ENCODE measurements at regions not wholly inside any gene's neighbourhood (a gene's known extent, or its start where the extent isn't known, plus 50 kb on each side); places are given as distances from the start of the nearest gene placed in this dataset.

GRCh38 chr9:99351647-99352046, 129.6 kb downstream of the SEC61B start:
- DNase-seq (ENCODE audit: low read depth): no peak
- no peak for TF ChIP-seq CTCF (conservative IDR thresholded peaks at IDR 0.05; ENCODE audit: low read depth, low read length)
- no peak overlapping the region for H3K4me3 ChIP-seq (ENCODE audit: low read depth, low read length)

- peak; percentile 41 for DNase-seq (ENCODE audit: low read depth)
- H3K4me3 ChIP-seq (ENCODE audit: low read depth, low read length): no peak overlapping the region
- TF ChIP-seq CTCF (conservative IDR thresholded peaks at IDR 0.05; ENCODE audit: low read depth, low read length): no peak
Measured at GRCh38 chr9:99352826-99353225, 130.7 kb downstream of the SEC61B start.

GRCh38 chr9:99353408-99353807, 131.3 kb downstream of the SEC61B start:
- TF ChIP-seq CTCF (conservative IDR thresholded peaks at IDR 0.05; ENCODE audit: low read depth, low read length): no peak
- no peak overlapping the region for H3K4me3 ChIP-seq (ENCODE audit: low read depth, low read length)
- DNase-seq (ENCODE audit: low read depth): peak; percentile 97

- no peak overlapping the region for H3K4me3 ChIP-seq (ENCODE audit: low read depth, low read length)
- TF ChIP-seq CTCF (conservative IDR thresholded peaks at IDR 0.05; ENCODE audit: low read depth, low read length): no peak
- no peak for DNase-seq (ENCODE audit: low read depth)
Measured at GRCh38 chr9:99354104-99354503, 132.0 kb downstream of the SEC61B start.

GRCh38 chr9:99356512-99356971, 134.5 kb downstream of the SEC61B start:
- DNase-seq (ENCODE audit: low read depth): peak; percentile 35
- TF ChIP-seq CTCF (conservative IDR thresholded peaks at IDR 0.05; ENCODE audit: low read depth, low read length): no peak
- no peak overlapping the region for H3K4me3 ChIP-seq (ENCODE audit: low read depth, low read length)

- DNase-seq (ENCODE audit: low read depth): no peak
- no peak for TF ChIP-seq CTCF (conservative IDR thresholded peaks at IDR 0.05; ENCODE audit: low read depth, low read length)
- H3K4me3 ChIP-seq (ENCODE audit: low read depth, low read length): no peak overlapping the region
Measured at GRCh38 chr9:99357575-99357974, 135.5 kb downstream of the SEC61B start.

GRCh38 chr9:99358668-99359067, 136.6 kb downstream of the SEC61B start:
- no peak for DNase-seq (ENCODE audit: low read depth)
- no peak overlapping the region for H3K4me3 ChIP-seq (ENCODE audit: low read depth, low read length)
- no peak for TF ChIP-seq CTCF (conservative IDR thresholded peaks at IDR 0.05; ENCODE audit: low read depth, low read length)
